GM12873 (cell line): ENCODE measurements at regions not wholly inside any gene's neighbourhood (a gene's known extent, or its start where the extent isn't known, plus 50 kb on each side); places are given as distances from the start of the nearest gene placed in this dataset.

Source experiments
- TF ChIP-seq, protein P1 (sequence below): IDR thresholded peaks from 2 replicates; pipeline ENCODE4 v1.5.1; 2012; ENCODE audit warnings: low read depth, mild to moderate bottlenecking, moderate library complexity, low read length, control low read depth; ENCODE audit not compliant: insufficient read depth; ENCODE audit errors: missing control alignments

DNA sequence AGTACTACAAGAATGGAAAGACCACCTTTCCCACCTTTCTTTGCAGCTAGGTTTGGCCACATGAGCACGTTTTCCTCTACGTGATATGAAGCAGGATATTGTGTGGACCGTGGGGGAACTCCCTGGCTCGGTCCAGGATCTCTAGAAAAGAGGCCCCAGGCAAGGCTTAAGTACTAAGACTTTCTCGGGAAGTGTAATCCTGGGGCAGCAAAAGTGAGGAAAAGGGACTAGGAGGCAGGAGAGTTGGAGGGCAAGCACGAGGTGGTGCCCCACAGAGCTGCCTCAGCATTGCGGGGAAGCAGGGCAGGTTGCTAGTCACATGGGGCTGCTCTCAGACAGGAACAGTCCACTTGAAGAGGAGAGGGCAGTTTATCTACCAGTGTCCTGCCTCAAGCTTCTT lies 235.1 kb downstream of the GADD45G start:
- TF ChIP-seq, protein P1, sequence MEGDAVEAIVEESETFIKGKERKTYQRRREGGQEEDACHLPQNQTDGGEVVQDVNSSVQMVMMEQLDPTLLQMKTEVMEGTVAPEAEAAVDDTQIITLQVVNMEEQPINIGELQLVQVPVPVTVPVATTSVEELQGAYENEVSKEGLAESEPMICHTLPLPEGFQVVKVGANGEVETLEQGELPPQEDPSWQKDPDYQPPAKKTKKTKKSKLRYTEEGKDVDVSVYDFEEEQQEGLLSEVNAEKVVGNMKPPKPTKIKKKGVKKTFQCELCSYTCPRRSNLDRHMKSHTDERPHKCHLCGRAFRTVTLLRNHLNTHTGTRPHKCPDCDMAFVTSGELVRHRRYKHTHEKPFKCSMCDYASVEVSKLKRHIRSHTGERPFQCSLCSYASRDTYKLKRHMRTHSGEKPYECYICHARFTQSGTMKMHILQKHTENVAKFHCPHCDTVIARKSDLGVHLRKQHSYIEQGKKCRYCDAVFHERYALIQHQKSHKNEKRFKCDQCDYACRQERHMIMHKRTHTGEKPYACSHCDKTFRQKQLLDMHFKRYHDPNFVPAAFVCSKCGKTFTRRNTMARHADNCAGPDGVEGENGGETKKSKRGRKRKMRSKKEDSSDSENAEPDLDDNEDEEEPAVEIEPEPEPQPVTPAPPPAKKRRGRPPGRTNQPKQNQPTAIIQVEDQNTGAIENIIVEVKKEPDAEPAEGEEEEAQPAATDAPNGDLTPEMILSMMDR = no peak

DNA sequence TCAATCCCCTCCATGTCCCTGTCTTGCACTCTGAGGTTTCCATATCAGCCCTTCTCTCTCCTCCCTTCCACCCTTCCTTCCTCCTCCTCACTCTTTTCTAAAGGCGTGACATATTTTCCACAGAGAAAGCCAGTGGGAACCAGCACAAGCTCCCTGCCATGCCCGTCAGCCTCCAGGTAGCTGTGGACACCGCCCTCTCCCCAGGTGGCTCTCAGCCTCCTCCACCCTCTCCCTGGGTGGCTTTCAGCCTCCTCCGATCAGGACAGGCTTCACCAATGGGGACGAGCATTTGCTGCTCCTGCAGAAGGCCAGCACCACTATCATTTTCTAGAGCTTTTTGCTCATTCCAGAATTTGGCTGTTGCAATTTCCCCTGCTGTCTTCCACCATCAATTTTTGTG lies 236.6 kb downstream of the GADD45G start:
- TF ChIP-seq, protein P1 = no peak

DNA sequence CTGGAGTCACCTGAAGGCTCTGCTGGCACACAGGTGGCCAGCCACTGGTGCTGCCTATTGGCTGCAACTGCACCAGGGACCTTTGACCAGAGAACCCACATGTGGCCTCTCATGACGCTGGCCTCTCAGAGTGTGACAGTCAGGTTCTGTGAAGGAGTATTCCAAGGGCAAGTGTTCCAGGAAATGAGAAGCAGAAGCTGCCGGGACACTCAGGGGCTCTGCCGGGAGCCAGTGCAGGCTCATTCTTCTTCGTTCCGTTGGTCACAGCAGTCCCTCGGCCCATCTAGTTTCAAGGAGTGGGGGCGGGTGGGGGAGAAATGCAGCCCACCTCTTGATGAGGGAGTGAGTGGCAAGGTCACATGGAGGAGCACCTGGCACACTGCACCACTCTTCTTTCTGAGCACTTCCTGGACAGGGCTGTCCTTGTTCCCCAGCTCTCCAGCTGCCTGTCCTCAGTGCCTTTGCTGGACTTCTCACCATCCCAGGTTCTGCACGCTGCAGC lies 237.5 kb downstream of the GADD45G start:
- TF ChIP-seq, protein P1 = no peak

GRCh38 chr9:89843074-89843473 lies 238.3 kb downstream of the GADD45G start:
- TF ChIP-seq, protein P1 = no peak

DNA sequence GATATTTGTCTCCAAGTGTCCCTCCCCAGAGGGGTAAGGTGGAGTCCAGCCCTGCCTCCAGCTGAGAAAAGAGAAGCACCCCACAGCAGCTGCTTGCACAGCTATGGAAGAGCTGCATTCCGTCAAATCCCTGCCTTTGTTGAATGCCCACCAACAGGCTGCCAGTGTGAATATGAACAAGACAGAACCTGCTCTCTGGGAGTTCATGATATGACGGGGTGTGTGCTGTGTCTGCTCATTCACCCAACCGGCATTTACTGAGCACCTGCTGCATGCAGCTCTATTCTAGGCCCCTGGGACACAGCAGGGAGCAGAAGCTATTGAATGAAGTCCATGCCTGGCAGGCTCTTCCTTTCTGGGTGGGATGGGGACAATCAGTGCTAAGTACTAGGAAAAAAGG lies 238.8 kb downstream of the GADD45G start:
- TF ChIP-seq, protein P1 = no peak

DNA sequence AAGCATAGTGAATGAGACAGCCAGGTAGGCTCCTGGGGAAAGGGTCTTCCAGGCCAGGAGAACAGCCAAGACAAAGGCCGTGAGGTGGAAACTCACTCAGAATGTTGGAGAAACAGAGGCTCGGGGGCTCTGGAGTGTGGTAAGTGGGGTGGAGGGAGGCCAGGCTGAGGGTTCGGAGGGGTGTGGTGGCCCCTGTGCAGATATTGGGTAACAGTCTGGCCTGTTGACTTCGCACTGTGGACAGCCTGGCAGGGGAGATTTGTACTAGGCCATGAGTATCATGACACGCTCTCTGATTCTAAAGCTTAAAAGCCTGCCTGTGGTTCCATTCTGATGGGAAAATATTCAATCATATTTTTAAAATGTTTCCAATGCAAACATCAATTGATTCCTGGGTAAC lies 239.3 kb downstream of the GADD45G start:
- TF ChIP-seq, protein P1 = no peak

- TF ChIP-seq, protein P1 = no peak
These were observed 239.7 kb downstream of the GADD45G start for GRCh38 chr9:89844535-89844934.
